Panc1 (cell line): ENCODE measurements at regions not wholly inside any gene's neighbourhood (a gene's known extent, or its start where the extent isn't known, plus 50 kb on each side); places are given as distances from the start of the nearest gene placed in this dataset.

ENCODE experiments used
- ATAC-seq: fragments of 200-7000 bp; cut with Tn5 transposase; 2 replicates; pipeline ENCODE4 v1.9.1; 2020; ENCODE audit warnings: mild to moderate bottlenecking, moderate library complexity
- BruUV-seq: library from RNA; stranded (reverse); fragments of 400-500 nt; replicated peaks from 2 replicates; lab custom pipeline; 2021; lab: Mats Ljungman, UMichigan
- CTCF ChIA-PET: fragments of 300-600 bp; sonication (Branson Sonifier 250); formaldehyde crosslinking; loops from one replicate; lab custom pipeline; 2022; ENCODE audit warnings: antibody characterized with exemption; lab: Charles Lee
- POLR2A ChIA-PET: fragments of 300-600 bp; sonication (Branson Sonifier 250); formaldehyde crosslinking; loops from one replicate; lab custom pipeline; 2022; ENCODE audit warnings: antibody characterized with exemption; lab: Charles Lee
- DNase-seq: peaks from one replicate; pipeline ENCODE4 v3.0.0-alpha.2; 2010; ENCODE audit warnings: low read depth, low spot score
- H3K27ac ChIP-seq: 2 replicates; pipeline ENCODE4 v1.5.1; 2011; ENCODE audit warnings: mild to moderate bottlenecking, low read length, inconsistent platforms
- H3K27me3 ChIP-seq: fragments of 200-500 bp; sonication (Bioruptor generic); 2 replicates; pipeline ENCODE4 v1.6.0; 2014; ENCODE audit warnings: low read length, inconsistent platforms; ENCODE audit not compliant: control insufficient read depth, insufficient read depth
- H3K36me3 ChIP-seq: fragments of 200-500 bp; sonication (Bioruptor generic); 2 replicates; pipeline ENCODE4 v1.5.1; 2014; ENCODE audit warnings: inconsistent platforms, mild to moderate bottlenecking, low read length, moderate library complexity; ENCODE audit not compliant: control insufficient read depth, insufficient read depth
- H3K4me1 ChIP-seq: 2 replicates; pipeline ENCODE4 v1.5.1; 2011; ENCODE audit warnings: inconsistent platforms, mild to moderate bottlenecking, low read length, moderate library complexity; ENCODE audit not compliant: control insufficient read depth, insufficient read depth
- H3K4me3 ChIP-seq, 2 experiments: 2 replicates each; pipeline ENCODE4 v1.5.1; 2011 to 2012; ENCODE audit warnings: low read depth in 2 of 2, low read length in 2 of 2, mild to moderate bottlenecking in 2 of 2, inconsistent platforms in 1 of 2, moderate library complexity in 1 of 2
- H3K9me3 ChIP-seq: fragments of 200-500 bp; sonication (Bioruptor generic); 2 replicates; pipeline ENCODE4 v1.5.1; 2014; ENCODE audit warnings: low read depth, mild to moderate bottlenecking, inconsistent platforms, low read length, moderate library complexity; ENCODE audit not compliant: control insufficient read depth, insufficient read depth
- POLR2AphosphoS5 ChIP-seq: IDR thresholded peaks from 2 replicates; pipeline ENCODE4 v1.6.1; 2012; ENCODE audit warnings: mild to moderate bottlenecking, low read depth, low read length, moderate library complexity
- SIN3A ChIP-seq: IDR thresholded peaks from 2 replicates; pipeline ENCODE4 v1.6.1; 2012; ENCODE audit warnings: low read depth, mild to moderate bottlenecking, low read length, moderate library complexity, borderline replicate concordance; ENCODE audit not compliant: insufficient read depth
- TCF7L2 ChIP-seq: IDR thresholded peaks from 2 replicates; pipeline ENCODE4 v1.6.1; 2011; ENCODE audit warnings: mild to moderate bottlenecking, low read depth, low read length, inconsistent platforms
- in situ Hi-C: cut with HindIII; loops from 2 replicates; pipeline ENCODE4 v1.10.0; 2016; ENCODE audit warnings: low sequenced_read_pairs, low pct_unique_long_range_greater_than_20kb
- intact Hi-C: fragments of 100-400 bp; cut with micrococcal nuclease; formaldehyde crosslinking; loops from one replicate; pipeline ENCODE4 v1.10.0; 2022; ENCODE audit not compliant: unreplicated experiment
- TF ChIP-seq, protein P1 (sequence below), 2 experiments: IDR thresholded peaks; 2 replicates each; pipeline ENCODE4 v1.6.1; 2011 to 2012; ENCODE audit warnings: low read depth in 2 of 2, control low read depth in 1 of 2, low read length in 1 of 2, mild to moderate bottlenecking in 1 of 2, moderate library complexity in 1 of 2; ENCODE audit not compliant: insufficient read depth in 1 of 2
- TF ChIP-seq, protein P2 (sequence below): fragments of 450-650 bp; IDR thresholded peaks from 2 replicates; pipeline ENCODE4 v1.5.1; 2017; ENCODE audit warnings: mild to moderate bottlenecking

DNA sequence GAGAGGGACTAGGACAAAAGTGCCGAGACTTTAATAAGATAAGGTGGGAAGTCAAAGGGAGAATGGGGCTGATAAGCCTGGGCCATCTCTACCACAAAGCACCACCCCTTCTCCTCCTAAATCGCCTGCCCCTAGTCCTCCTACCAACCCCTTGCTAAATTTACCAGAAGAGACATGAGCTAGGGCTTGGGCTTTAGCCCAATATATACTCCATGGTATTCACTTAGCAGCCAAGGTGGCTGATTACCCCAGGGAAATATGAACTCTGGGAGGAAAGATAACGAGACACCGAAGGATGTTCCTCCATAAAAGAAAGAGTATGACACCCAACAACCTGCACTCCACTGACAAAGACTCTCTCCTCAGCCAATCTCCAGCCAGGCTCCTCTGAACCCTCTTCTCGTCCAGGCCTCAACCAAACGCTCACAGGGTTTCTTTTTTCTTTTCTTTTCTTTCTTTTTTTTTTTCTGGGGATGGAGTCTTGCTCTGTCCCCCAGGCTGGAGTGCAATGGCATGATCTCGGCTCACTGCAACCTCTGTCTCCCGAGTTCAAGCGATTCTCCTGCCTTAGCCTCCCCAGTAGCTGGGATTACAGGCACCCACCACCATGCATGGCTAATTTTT lies 610.2 kb downstream of the UQCRFS1 start:
- ChIA-PET POLR2A (no interaction called here), CTCF (no interaction called here)
- no peaks in the 10 kb centered on the region for H3K9me3 ChIP-seq
- TF ChIP-seq, protein P1, sequence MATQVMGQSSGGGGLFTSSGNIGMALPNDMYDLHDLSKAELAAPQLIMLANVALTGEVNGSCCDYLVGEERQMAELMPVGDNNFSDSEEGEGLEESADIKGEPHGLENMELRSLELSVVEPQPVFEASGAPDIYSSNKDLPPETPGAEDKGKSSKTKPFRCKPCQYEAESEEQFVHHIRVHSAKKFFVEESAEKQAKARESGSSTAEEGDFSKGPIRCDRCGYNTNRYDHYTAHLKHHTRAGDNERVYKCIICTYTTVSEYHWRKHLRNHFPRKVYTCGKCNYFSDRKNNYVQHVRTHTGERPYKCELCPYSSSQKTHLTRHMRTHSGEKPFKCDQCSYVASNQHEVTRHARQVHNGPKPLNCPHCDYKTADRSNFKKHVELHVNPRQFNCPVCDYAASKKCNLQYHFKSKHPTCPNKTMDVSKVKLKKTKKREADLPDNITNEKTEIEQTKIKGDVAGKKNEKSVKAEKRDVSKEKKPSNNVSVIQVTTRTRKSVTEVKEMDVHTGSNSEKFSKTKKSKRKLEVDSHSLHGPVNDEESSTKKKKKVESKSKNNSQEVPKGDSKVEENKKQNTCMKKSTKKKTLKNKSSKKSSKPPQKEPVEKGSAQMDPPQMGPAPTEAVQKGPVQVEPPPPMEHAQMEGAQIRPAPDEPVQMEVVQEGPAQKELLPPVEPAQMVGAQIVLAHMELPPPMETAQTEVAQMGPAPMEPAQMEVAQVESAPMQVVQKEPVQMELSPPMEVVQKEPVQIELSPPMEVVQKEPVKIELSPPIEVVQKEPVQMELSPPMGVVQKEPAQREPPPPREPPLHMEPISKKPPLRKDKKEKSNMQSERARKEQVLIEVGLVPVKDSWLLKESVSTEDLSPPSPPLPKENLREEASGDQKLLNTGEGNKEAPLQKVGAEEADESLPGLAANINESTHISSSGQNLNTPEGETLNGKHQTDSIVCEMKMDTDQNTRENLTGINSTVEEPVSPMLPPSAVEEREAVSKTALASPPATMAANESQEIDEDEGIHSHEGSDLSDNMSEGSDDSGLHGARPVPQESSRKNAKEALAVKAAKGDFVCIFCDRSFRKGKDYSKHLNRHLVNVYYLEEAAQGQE (IDR thresholded peaks at IDR 0.05; ENCODE audit: insufficient read depth in 1 of 2, low read depth in 2 of 2, low read length in 1 of 2), result no peak
- TF ChIP-seq, protein P2, sequence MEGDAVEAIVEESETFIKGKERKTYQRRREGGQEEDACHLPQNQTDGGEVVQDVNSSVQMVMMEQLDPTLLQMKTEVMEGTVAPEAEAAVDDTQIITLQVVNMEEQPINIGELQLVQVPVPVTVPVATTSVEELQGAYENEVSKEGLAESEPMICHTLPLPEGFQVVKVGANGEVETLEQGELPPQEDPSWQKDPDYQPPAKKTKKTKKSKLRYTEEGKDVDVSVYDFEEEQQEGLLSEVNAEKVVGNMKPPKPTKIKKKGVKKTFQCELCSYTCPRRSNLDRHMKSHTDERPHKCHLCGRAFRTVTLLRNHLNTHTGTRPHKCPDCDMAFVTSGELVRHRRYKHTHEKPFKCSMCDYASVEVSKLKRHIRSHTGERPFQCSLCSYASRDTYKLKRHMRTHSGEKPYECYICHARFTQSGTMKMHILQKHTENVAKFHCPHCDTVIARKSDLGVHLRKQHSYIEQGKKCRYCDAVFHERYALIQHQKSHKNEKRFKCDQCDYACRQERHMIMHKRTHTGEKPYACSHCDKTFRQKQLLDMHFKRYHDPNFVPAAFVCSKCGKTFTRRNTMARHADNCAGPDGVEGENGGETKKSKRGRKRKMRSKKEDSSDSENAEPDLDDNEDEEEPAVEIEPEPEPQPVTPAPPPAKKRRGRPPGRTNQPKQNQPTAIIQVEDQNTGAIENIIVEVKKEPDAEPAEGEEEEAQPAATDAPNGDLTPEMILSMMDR, result no peak
- TF ChIP-seq SIN3A (no peak), POLR2AphosphoS5 (no peak), TCF7L2 (no peak)
- in situ Hi-C loops (no loop called here), intact Hi-C loops (no loop called here)
- BruUV-seq, result no TSS peak
- H3K27ac ChIP-seq, result no peak overlapping the region
- H3K4me3 ChIP-seq, result no peak overlapping the region
- H3K27me3 ChIP-seq, result no peaks in the 10 kb centered on the region
- no peaks in the 10 kb centered on the region for H3K36me3 ChIP-seq
- DNase-seq (no peak), ATAC-seq (no peak)
- no peaks in the 10 kb centered on the region for H3K4me1 ChIP-seq

GRCh38 chr19:28601723-28602440 lies 611.1 kb downstream of the UQCRFS1 start:
- no peak overlapping the region for H3K4me3 ChIP-seq
- in situ Hi-C loops (no loop called here), intact Hi-C loops (no loop called here)
- ChIA-PET POLR2A (no interaction called here), CTCF (no interaction called here)
- H3K27me3 ChIP-seq, result no peaks in the 10 kb centered on the region
- H3K27ac ChIP-seq, result no peak overlapping the region
- H3K36me3 ChIP-seq, result no peaks in the 10 kb centered on the region
- no peaks in the 10 kb centered on the region for H3K9me3 ChIP-seq
- H3K4me1 ChIP-seq, result no peaks in the 10 kb centered on the region
- no TSS peak for BruUV-seq
- TF ChIP-seq, protein P1 (IDR thresholded peaks at IDR 0.05; ENCODE audit: insufficient read depth in 1 of 2, low read depth in 2 of 2, low read length in 1 of 2), result no peak
- no peak for DNase-seq
- no peak for ATAC-seq
